A673 (cell line): ENCODE measurements at regions not wholly inside any gene's neighbourhood (a gene's known extent, or its start where the extent isn't known, plus 50 kb on each side); places are given as distances from the start of the nearest gene placed in this dataset.

ENCODE experiments used
- EZH2 ChIP-seq: fragments of 200-600 bp; sonication (generic); IDR thresholded peaks from 2 replicates; pipeline ENCODE4 v1.6.1; 2017; ENCODE audit warnings: borderline replicate concordance, low read depth, mild to moderate bottlenecking, mixed read lengths, antibody characterized with exemption, low read length; ENCODE audit not compliant: poor library complexity, severe bottlenecking
- TF ChIP-seq, protein P1 (sequence below): fragments of 300-800, 200-600 bp; sonication (generic); conservative IDR thresholded peaks from 2 replicates; pipeline ENCODE4 v1.5.1; 2017; ENCODE audit warnings: low read depth, mild to moderate bottlenecking, antibody characterized with exemption, low read length, moderate library complexity, mixed read lengths

DNA sequence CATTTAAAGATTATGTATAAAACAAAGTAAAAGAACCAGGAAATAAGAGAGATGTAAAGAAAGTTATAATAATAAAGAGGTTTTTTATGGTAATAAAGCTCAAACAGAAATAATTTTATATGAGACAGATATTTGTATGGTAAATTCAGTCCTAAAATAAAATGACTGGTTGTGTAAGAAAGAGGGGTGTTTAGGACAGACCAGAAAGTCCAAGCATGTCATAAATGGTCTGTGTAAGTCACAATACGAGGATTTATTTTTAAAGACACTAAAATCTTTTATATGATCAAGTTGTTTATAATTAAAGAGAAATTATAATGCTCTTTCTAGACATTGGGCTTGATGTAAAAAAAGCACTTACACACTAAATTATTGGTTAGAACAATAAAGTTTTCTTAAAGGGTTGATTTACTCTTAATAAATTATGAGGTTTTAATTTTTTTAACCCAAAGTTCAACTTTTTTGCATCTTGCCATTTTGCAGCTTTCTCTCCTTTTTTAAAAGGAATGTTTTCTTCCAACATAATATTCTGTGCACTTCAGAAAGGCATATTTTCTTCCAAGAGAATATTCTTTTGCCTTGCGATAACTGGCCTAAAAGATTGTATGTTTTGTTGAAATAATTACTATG lies 61.9 kb upstream of the TCEAL2 start:
- TF ChIP-seq, protein P1, sequence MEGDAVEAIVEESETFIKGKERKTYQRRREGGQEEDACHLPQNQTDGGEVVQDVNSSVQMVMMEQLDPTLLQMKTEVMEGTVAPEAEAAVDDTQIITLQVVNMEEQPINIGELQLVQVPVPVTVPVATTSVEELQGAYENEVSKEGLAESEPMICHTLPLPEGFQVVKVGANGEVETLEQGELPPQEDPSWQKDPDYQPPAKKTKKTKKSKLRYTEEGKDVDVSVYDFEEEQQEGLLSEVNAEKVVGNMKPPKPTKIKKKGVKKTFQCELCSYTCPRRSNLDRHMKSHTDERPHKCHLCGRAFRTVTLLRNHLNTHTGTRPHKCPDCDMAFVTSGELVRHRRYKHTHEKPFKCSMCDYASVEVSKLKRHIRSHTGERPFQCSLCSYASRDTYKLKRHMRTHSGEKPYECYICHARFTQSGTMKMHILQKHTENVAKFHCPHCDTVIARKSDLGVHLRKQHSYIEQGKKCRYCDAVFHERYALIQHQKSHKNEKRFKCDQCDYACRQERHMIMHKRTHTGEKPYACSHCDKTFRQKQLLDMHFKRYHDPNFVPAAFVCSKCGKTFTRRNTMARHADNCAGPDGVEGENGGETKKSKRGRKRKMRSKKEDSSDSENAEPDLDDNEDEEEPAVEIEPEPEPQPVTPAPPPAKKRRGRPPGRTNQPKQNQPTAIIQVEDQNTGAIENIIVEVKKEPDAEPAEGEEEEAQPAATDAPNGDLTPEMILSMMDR: no peak
- TF ChIP-seq EZH2: no peak
